ENCODE measurements at regions not wholly inside any gene's neighbourhood (a gene's known extent, or its start where the extent isn't known, plus 50 kb on each side); places are given as distances from the start of the nearest gene placed in this dataset.

- TF ChIP-seq DNMT1 (IDR thresholded peaks at IDR 0.05): no peak
- TF ChIP-seq, protein P1, sequence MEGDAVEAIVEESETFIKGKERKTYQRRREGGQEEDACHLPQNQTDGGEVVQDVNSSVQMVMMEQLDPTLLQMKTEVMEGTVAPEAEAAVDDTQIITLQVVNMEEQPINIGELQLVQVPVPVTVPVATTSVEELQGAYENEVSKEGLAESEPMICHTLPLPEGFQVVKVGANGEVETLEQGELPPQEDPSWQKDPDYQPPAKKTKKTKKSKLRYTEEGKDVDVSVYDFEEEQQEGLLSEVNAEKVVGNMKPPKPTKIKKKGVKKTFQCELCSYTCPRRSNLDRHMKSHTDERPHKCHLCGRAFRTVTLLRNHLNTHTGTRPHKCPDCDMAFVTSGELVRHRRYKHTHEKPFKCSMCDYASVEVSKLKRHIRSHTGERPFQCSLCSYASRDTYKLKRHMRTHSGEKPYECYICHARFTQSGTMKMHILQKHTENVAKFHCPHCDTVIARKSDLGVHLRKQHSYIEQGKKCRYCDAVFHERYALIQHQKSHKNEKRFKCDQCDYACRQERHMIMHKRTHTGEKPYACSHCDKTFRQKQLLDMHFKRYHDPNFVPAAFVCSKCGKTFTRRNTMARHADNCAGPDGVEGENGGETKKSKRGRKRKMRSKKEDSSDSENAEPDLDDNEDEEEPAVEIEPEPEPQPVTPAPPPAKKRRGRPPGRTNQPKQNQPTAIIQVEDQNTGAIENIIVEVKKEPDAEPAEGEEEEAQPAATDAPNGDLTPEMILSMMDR (IDR thresholded peaks at IDR 0.05 in 2 of 3, conservative IDR thresholded peaks at IDR 0.05 in 1 of 3; ENCODE audit: insufficient read depth in 2 of 3, low read depth in 1 of 3, low read length in 3 of 3): no peak
- no peak for TF ChIP-seq GTF2B (IDR thresholded peaks at IDR 0.05; ENCODE audit: extremely low read depth, insufficient read length)
- no peak for TF ChIP-seq HINFP (tag; conservative IDR thresholded peaks at IDR 0.05; ENCODE audit: low read depth)
- no peak for TF ChIP-seq MAFK (IDR thresholded peaks at IDR 0.05; ENCODE audit: low read length)
- TF ChIP-seq SAP30 (IDR thresholded peaks at IDR 0.05; ENCODE audit: borderline replicate concordance, insufficient read depth, low read depth, low read length, poor library complexity, severe bottlenecking): no peak
- TF ChIP-seq MXI1 (IDR thresholded peaks at IDR 0.05; ENCODE audit: low read depth, low read length): no peak
- no peak for TF ChIP-seq NR2F6 (CRISPR knock-in tag; IDR thresholded peaks at IDR 0.05)
- TF ChIP-seq GABPB1 (CRISPR knock-in tag; IDR thresholded peaks at IDR 0.05): no peak
- no peak for TF ChIP-seq XRCC5 (IDR thresholded peaks at IDR 0.05; ENCODE audit: low read depth, low read length)
- no peak for TF ChIP-seq HCFC1 (IDR thresholded peaks at IDR 0.05; ENCODE audit: low read depth, low read length)
- no peak for TF ChIP-seq ZNF780A (CRISPR knock-in tag; IDR thresholded peaks at IDR 0.05)
- TF ChIP-seq NFRKB (IDR thresholded peaks at IDR 0.05; ENCODE audit: low read depth): no peak
Measured at GRCh38 chr20:22496817-22497216, 87.6 kb downstream of the FOXA2 start.

Measured in K562 (cell line).